ENCODE measurements at regions not wholly inside any gene's neighbourhood (a gene's known extent, or its start where the extent isn't known, plus 50 kb on each side); places are given as distances from the start of the nearest gene placed in this dataset.

DNA sequence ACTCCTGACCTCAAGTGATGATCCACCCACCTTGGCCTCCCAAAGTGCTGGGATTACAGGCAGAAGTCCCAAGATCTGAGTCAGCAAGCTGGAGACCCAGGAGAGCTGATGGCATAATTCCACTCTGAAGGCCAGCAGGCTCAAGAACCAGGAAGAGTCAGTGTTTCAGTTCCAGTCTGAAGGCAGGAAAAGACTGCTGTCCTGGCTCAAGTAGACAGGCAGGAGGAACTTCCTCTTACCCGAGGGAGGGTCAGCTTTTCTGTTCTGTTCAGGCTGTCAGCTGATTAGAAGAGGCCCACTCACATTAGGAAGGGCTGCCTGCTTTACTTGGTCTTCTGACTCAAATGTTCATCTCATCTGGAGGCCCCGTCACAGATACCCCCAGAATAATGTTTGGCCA lies 206.0 kb upstream of the MYL2 start:
- Histone ChIP-seq H3K9me2 (ENCODE audit: insufficient read depth) (no peaks in the 10 kb centered on the region), H2AFZ (ENCODE audit: low read depth, low read length, poor library complexity, severe bottlenecking) (no peak overlapping the region), H3K9me3 (ENCODE audit: control insufficient read depth in 1 of 2, insufficient read depth in 1 of 2, low read depth in 1 of 2, low read length in 2 of 2) (no peaks in the 10 kb centered on the region), H3K79me2 (ENCODE audit: insufficient read depth, low read length) (no peaks in the 10 kb centered on the region), H3K4me3 (replicated peaks in 1 of 2; ENCODE audit: low read depth in 1 of 2, low read length in 2 of 2) (no peak overlapping the region), H3K27ac (ENCODE audit: low read depth, low read length) (no peak overlapping the region), H3K4me1 (ENCODE audit: control insufficient read depth in 1 of 2, insufficient read depth in 2 of 2, low read length in 2 of 2) (no peaks in the 10 kb centered on the region), H3K36me3 (ENCODE audit: control insufficient read depth in 1 of 2, insufficient read depth in 2 of 2, low read length in 2 of 2) (no peaks in the 10 kb centered on the region), H3K9ac (ENCODE audit: low read length) (no peak overlapping the region), H3K27me3 (ENCODE audit: insufficient read depth, low read length) (no peaks in the 10 kb centered on the region), H4K20me1 (ENCODE audit: insufficient read depth) (no peaks in the 10 kb centered on the region), H3K4me2 (ENCODE audit: low read length) (no peak overlapping the region)
- ATAC-seq (no peak), DNase-seq (ENCODE audit: low read depth, low spot score) (no peak)
- ChIA-PET RAD21 (ENCODE audit: low non-redundant PET in 1 of 2, low total read pairs in 2 of 2, uncharacterized antibody in 2 of 2, unreplicated experiment in 2 of 2) (no interaction called here), CTCF (no interaction called here), POLR2A (no interaction called here)
- intact Hi-C loops (cut with micrococcal nuclease) = no loop called here
- no peak for TF ChIP-seq ELF1 (IDR thresholded peaks at IDR 0.05; ENCODE audit: borderline replicate concordance, low read depth)
- no peak for TF ChIP-seq ZFX (IDR thresholded peaks at IDR 0.05)
- no peak for TF ChIP-seq ATF3 (IDR thresholded peaks at IDR 0.05)
- no peak for TF ChIP-seq EZH2phosphoT487 (IDR thresholded peaks at IDR 0.05; ENCODE audit: borderline replicate concordance)
- TF ChIP-seq SP1 (IDR thresholded peaks at IDR 0.05; ENCODE audit: low read depth) = no peak
- TF ChIP-seq REST (IDR thresholded peaks at IDR 0.05; ENCODE audit: low read depth) = no peak
- TF ChIP-seq ZBTB33 (IDR thresholded peaks at IDR 0.05; ENCODE audit: extremely low read depth, insufficient replicate concordance, low read length) = no peak
- TF ChIP-seq, protein P1, sequence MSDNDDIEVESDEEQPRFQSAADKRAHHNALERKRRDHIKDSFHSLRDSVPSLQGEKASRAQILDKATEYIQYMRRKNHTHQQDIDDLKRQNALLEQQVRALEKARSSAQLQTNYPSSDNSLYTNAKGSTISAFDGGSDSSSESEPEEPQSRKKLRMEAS (IDR thresholded peaks at IDR 0.05) = no peak
- no peak for TF ChIP-seq FOSL1 (IDR thresholded peaks at IDR 0.05; ENCODE audit: low read depth)
- no peak for TF ChIP-seq ZNF274 (IDR thresholded peaks at IDR 0.05; ENCODE audit: low read depth, low read length)
- no peak for TF ChIP-seq CBX3 (IDR thresholded peaks at IDR 0.05; ENCODE audit: low read depth)
- TF ChIP-seq SIN3A (IDR thresholded peaks at IDR 0.05; ENCODE audit: low read depth) = no peak
- TF ChIP-seq CEBPB (IDR thresholded peaks at IDR 0.05; ENCODE audit: low read depth) = no peak
- TF ChIP-seq EGR1 (IDR thresholded peaks at IDR 0.05; ENCODE audit: low read depth) = no peak
- no peak for TF ChIP-seq POLR2A (IDR thresholded peaks at IDR 0.05; ENCODE audit: borderline replicate concordance, extremely low read depth, insufficient read depth, insufficient read length)
- TF ChIP-seq, protein P2, sequence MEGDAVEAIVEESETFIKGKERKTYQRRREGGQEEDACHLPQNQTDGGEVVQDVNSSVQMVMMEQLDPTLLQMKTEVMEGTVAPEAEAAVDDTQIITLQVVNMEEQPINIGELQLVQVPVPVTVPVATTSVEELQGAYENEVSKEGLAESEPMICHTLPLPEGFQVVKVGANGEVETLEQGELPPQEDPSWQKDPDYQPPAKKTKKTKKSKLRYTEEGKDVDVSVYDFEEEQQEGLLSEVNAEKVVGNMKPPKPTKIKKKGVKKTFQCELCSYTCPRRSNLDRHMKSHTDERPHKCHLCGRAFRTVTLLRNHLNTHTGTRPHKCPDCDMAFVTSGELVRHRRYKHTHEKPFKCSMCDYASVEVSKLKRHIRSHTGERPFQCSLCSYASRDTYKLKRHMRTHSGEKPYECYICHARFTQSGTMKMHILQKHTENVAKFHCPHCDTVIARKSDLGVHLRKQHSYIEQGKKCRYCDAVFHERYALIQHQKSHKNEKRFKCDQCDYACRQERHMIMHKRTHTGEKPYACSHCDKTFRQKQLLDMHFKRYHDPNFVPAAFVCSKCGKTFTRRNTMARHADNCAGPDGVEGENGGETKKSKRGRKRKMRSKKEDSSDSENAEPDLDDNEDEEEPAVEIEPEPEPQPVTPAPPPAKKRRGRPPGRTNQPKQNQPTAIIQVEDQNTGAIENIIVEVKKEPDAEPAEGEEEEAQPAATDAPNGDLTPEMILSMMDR (IDR thresholded peaks at IDR 0.05 in 2 of 3, conservative IDR thresholded peaks at IDR 0.05 in 1 of 3; ENCODE audit: borderline replicate concordance in 1 of 3, insufficient read depth in 1 of 3, low read depth in 2 of 3, low read length in 2 of 3) = no peak
- TF ChIP-seq EZH2 (IDR thresholded peaks at IDR 0.05) = no peak
- BruUV-seq (replicated peaks) = no TSS peak
